ENCODE measurements at regions not wholly inside any gene's neighbourhood (a gene's known extent, or its start where the extent isn't known, plus 50 kb on each side); places are given as distances from the start of the nearest gene placed in this dataset.

DNA sequence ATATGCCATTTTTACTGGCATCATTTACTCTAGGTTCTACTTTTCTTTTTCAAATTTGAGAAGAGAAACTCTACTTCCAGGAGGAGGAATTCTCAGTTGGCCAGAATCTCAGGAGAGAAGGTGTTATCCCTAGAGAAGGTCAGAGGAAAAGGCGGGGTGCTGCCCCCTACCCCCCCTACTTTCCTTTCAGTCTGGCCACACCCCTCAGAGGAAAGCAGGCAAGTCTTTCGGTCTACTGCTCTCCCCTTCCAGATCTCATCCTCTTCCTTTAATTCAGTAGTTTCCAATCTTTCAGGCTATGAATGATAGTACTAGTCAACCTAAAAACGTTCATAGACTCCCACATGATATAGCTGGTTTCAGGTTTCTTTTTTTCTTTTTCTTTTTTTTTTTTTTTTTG, 366.5 kb upstream of the TBL1XR1 start:
- no peak for DNase-seq (ENCODE audit: low read depth in 1 of 2, low spot score in 2 of 2)

More for the DNA sequence above, 366.5 kb upstream of the TBL1XR1 start:
- Histone ChIP-seq H4K8ac (ENCODE audit: extremely low read depth, insufficient read depth, low read length) (no peak overlapping the region), H3K4me1 (replicated peaks in 1 of 4; ENCODE audit: control insufficient read depth in 3 of 4, insufficient read depth in 4 of 4, low read length in 3 of 4) (peaks cover 0 to 4% (median 0%) of the 10 kb centered on the region in 4 experiments; a peak in 3 of 7 replicates), H3K9ac (replicated peaks in 1 of 4; ENCODE audit: extremely low read depth in 1 of 4, low read depth in 3 of 4, low read length in 3 of 4) (no peak overlapping the region), H3K56ac (replicated peaks; ENCODE audit: insufficient read length, low read depth, low read length) (no peak overlapping the region), H3K14ac (ENCODE audit: insufficient read length) (no peak overlapping the region), H2BK5ac (ENCODE audit: low read depth, low read length) (no peak overlapping the region), H3K79me1 (ENCODE audit: low read depth, low read length) (no peaks in the 10 kb centered on the region), H4K5ac (ENCODE audit: insufficient read length, low read depth, low read length) (no peak overlapping the region), H2AFZ (ENCODE audit: low read length) (no peak overlapping the region), H3K4ac (replicated peaks; ENCODE audit: insufficient read length, low read depth, low read length) (no peak overlapping the region), H3K79me2 (ENCODE audit: control insufficient read depth in 1 of 2, insufficient read depth in 2 of 2, low read length in 2 of 2) (no peaks in the 10 kb centered on the region), H3K18ac (ENCODE audit: extremely low read depth, low read length) (no peak overlapping the region), H4K91ac (replicated peaks; ENCODE audit: insufficient read length, low read length) (no peak overlapping the region), H3K27ac (ENCODE audit: low read depth, low read length) (no peak overlapping the region), H3K4me2 (ENCODE audit: insufficient read depth in 1 of 2, low read depth in 2 of 2, low read length in 2 of 2) (no peak overlapping the region), H2BK12ac (ENCODE audit: low read depth, low read length) (no peak overlapping the region), H3K4me3 (ENCODE audit: extremely low read depth in 1 of 4, insufficient read depth in 2 of 4, low read depth in 3 of 4, low read length in 4 of 4) (no peak overlapping the region), H4K20me1 (replicated peaks in 1 of 2; ENCODE audit: control insufficient read depth in 1 of 2, insufficient read depth in 2 of 2, low read length in 2 of 2) (no peaks in the 10 kb centered on the region), H2BK120ac (replicated peaks; ENCODE audit: low read depth, low read length) (no peak overlapping the region), H2AK5ac (ENCODE audit: low read depth, low read length) (no peak overlapping the region), H3K23ac (ENCODE audit: insufficient read length) (no peak overlapping the region), H3K36me3 (ENCODE audit: control insufficient read depth in 2 of 4, insufficient read depth in 4 of 4, low read length in 3 of 4) (no peaks in the 10 kb centered on the region), H3K9me3 (ENCODE audit: insufficient read depth in 2 of 2, low read depth in 1 of 2, low read length in 1 of 2) (no peaks in the 10 kb centered on the region), H2BK20ac (ENCODE audit: low read length) (no peak overlapping the region), H3K23me2 (ENCODE audit: low read depth, low read length) (no peaks in the 10 kb centered on the region), H2BK15ac (ENCODE audit: low read length) (no peak overlapping the region), H3K27me3 (replicated peaks in 1 of 4; ENCODE audit: control insufficient read depth in 3 of 4, extremely low read depth in 1 of 4, insufficient read depth in 3 of 4, low read length in 3 of 4) (no peaks in the 10 kb centered on the region)
- ChIA-PET POLR2A (ENCODE audit: partially characterized antibody) (no interaction called here), CTCF (ENCODE audit: partially characterized antibody) (interaction anchor here (0.6 kb wide), 1 partner anchor 27 kb away, joined by 3 read pairs; no protein-coding TSS in a partner anchor)
- WGBS, 2 experiments (ENCODE audit: extremely low coverage in 1 of 2, insufficient coverage in 1 of 2, insufficient read length in 1 of 2, insufficient replicate concordance in 2 of 2, low coverage in 1 of 2, low lambda C conversion rate in 2 of 2, missing lambda C conversion rate in 1 of 2): 58% methylated on average over 3 of the region's 3 CpGs; no CpG with 5 or more reads in 1 of the 2 experiments
- no peak for FAIRE-seq
- TF ChIP-seq, protein P1, sequence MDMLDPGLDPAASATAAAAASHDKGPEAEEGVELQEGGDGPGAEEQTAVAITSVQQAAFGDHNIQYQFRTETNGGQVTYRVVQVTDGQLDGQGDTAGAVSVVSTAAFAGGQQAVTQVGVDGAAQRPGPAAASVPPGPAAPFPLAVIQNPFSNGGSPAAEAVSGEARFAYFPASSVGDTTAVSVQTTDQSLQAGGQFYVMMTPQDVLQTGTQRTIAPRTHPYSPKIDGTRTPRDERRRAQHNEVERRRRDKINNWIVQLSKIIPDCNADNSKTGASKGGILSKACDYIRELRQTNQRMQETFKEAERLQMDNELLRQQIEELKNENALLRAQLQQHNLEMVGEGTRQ (IDR thresholded peaks at IDR 0.05; ENCODE audit: low read length): no peak
- TF ChIP-seq SIX5 (IDR thresholded peaks at IDR 0.05; ENCODE audit: low read depth, low read length): no peak
- TF ChIP-seq SUZ12 (IDR thresholded peaks at IDR 0.05; ENCODE audit: low read length): no peak
- TF ChIP-seq SAP30 (IDR thresholded peaks at IDR 0.05; ENCODE audit: insufficient read depth, insufficient replicate concordance, low read length): no peak
- TF ChIP-seq EP300 (IDR thresholded peaks at IDR 0.05; ENCODE audit: borderline replicate concordance in 1 of 2, low read depth in 2 of 2, low read length in 2 of 2): no peak
- TF ChIP-seq GABPA (IDR thresholded peaks at IDR 0.05; ENCODE audit: borderline replicate concordance, insufficient read depth, low read length): no peak
- no peak for TF ChIP-seq RNF2 (IDR thresholded peaks at IDR 0.05; ENCODE audit: borderline replicate concordance, low read depth, low read length, missing control alignments, poor library complexity, severe bottlenecking)
- TF ChIP-seq, protein P2, sequence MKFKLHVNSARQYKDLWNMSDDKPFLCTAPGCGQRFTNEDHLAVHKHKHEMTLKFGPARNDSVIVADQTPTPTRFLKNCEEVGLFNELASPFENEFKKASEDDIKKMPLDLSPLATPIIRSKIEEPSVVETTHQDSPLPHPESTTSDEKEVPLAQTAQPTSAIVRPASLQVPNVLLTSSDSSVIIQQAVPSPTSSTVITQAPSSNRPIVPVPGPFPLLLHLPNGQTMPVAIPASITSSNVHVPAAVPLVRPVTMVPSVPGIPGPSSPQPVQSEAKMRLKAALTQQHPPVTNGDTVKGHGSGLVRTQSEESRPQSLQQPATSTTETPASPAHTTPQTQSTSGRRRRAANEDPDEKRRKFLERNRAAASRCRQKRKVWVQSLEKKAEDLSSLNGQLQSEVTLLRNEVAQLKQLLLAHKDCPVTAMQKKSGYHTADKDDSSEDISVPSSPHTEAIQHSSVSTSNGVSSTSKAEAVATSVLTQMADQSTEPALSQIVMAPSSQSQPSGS (IDR thresholded peaks at IDR 0.05; ENCODE audit: low read length): no peak
- no peak for TF ChIP-seq GTF2F1 (IDR thresholded peaks at IDR 0.05; ENCODE audit: borderline replicate concordance, low read depth, low read length)
- TF ChIP-seq BACH1 (IDR thresholded peaks at IDR 0.05; ENCODE audit: low read length): no peak
